MM.1S (cell line): ENCODE measurements at regions not wholly inside any gene's neighbourhood (a gene's known extent, or its start where the extent isn't known, plus 50 kb on each side); places are given as distances from the start of the nearest gene placed in this dataset.

ENCODE experiments used
- CTCF ChIP-seq: fragments of 300-600 bp; sonication (generic); IDR thresholded peaks from 2 replicates; pipeline ENCODE4 v1.5.1; 2016; ENCODE audit warnings: antibody characterized with exemption, low read length, mixed read lengths
- EZH2 ChIP-seq: fragments of 300-600 bp; sonication (generic); optimal IDR thresholded peaks from 2 replicates; pipeline ENCODE3; 2017; ENCODE audit warnings: low read depth, mild to moderate bottlenecking, antibody characterized with exemption, low read length, mixed read lengths

GRCh38 chr11:13111813-13112130, 102.7 kb downstream of the RASSF10 start:
- TF ChIP-seq CTCF: no peak
- no peak for TF ChIP-seq EZH2
